ENCODE measurements at regions not wholly inside any gene's neighbourhood (a gene's known extent, or its start where the extent isn't known, plus 50 kb on each side); places are given as distances from the start of the nearest gene placed in this dataset.

DNA sequence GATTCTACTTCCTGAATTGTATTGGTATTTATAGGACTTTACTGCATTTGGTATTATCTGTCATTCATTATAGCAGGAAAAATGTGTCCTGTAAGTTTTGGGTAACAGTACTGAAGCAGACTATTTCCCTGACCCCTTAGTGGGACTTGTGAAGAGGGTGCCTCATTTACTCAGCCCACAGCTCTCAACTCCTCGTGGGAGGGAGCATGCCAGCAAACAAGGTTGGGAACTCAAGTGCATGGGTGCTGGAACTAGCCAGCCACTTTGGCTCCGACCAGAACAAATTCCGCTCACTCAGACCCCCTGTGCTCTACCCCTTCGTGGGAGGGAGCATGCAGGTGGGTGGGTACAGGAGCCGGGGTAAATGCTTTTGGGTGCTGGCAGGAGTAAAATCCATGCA is 1773.5 kb upstream of the WWC1 start:
- BruUV-seq (replicated peaks), result no TSS peak
- no peaks in the 10 kb centered on the region; a peak in 1 of 5 replicates for H3K27me3 ChIP-seq (ENCODE audit: control insufficient read depth in 1 of 2, insufficient read depth in 2 of 2, low read length in 2 of 2)
- H3K9ac ChIP-seq (ENCODE audit: insufficient read depth, low read depth, low read length), result no peak overlapping the region
- CTCF ChIA-PET (ENCODE audit: low intra/inter-chr PET ratio, low total read pairs), result no interaction called here
- peaks cover 94% of the 10 kb centered on the region for H3K9me3 ChIP-seq (ENCODE audit: low read length)
- no peak overlapping the region for H2AFZ ChIP-seq (ENCODE audit: low read length)
- H3K79me2 ChIP-seq (ENCODE audit: insufficient read depth, low read length), result no peaks in the 10 kb centered on the region
- no peak overlapping the region for H3K4me2 ChIP-seq (ENCODE audit: low read depth, low read length)
- no peak overlapping the region for H3K4me3 ChIP-seq (replicated peaks in 1 of 3; ENCODE audit: insufficient read depth in 1 of 3, low read depth in 2 of 3, low read length in 3 of 3)
- no peaks in the 10 kb centered on the region for H4K20me1 ChIP-seq (ENCODE audit: insufficient read depth, low read length)
- DNase-seq (ENCODE audit: low spot score), result no peak
- no peak for TF ChIP-seq ZNF30 (CRISPR knock-in tag; IDR thresholded peaks at IDR 0.05)
- TF ChIP-seq, protein P1, sequence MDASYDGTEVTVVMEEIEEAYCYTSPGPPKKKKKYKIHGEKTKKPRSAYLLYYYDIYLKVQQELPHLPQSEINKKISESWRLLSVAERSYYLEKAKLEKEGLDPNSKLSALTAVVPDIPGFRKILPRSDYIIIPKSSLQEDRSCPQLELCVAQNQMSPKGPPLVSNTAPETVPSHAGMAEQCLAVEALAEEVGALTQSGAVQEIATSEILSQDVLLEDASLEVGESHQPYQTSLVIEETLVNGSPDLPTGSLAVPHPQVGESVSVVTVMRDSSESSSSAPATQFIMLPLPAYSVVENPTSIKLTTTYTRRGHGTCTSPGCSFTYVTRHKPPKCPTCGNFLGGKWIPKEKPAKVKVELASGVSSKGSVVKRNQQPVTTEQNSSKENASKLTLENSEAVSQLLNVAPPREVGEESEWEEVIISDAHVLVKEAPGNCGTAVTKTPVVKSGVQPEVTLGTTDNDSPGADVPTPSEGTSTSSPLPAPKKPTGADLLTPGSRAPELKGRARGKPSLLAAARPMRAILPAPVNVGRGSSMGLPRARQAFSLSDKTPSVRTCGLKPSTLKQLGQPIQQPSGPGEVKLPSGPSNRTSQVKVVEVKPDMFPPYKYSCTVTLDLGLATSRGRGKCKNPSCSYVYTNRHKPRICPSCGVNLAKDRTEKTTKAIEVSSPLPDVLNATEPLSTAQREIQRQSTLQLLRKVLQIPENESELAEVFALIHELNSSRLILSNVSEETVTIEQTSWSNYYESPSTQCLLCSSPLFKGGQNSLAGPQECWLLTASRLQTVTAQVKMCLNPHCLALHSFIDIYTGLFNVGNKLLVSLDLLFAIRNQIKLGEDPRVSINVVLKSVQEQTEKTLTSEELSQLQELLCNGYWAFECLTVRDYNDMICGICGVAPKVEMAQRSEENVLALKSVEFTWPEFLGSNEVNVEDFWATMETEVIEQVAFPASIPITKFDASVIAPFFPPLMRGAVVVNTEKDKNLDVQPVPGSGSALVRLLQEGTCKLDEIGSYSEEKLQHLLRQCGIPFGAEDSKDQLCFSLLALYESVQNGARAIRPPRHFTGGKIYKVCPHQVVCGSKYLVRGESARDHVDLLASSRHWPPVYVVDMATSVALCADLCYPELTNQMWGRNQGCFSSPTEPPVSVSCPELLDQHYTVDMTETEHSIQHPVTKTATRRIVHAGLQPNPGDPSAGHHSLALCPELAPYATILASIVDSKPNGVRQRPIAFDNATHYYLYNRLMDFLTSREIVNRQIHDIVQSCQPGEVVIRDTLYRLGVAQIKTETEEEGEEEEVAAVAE (CRISPR knock-in tag; IDR thresholded peaks at IDR 0.05; ENCODE audit: borderline replicate concordance), result no peak
- TF ChIP-seq NFKB2 (CRISPR knock-in tag; IDR thresholded peaks at IDR 0.05; ENCODE audit: borderline replicate concordance), result no peak
- TF ChIP-seq, protein P2, sequence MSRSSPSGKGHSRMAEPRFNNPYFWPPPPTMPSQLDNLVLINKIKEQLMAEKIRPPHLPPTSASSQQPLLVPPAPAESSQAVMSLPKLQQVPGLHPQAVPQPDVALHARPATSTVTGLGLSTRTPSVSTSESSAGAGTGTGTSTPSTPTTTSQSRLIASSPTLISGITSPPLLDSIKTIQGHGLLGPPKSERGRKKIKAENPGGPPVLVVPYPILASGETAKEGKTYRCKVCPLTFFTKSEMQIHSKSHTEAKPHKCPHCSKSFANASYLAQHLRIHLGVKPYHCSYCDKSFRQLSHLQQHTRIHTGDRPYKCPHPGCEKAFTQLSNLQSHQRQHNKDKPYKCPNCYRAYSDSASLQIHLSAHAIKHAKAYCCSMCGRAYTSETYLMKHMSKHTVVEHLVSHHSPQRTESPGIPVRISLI (CRISPR knock-in tag; IDR thresholded peaks at IDR 0.05; ENCODE audit: borderline replicate concordance), result no peak
- no peak for TF ChIP-seq HNRNPLL (IDR thresholded peaks at IDR 0.05; ENCODE audit: low read depth, low read length, poor library complexity, severe bottlenecking)
- POLR2A ChIA-PET, result no interaction called here
- 13% methylated on average over 4 of the region's 5 CpGs for WGBS (ENCODE audit: low lambda C conversion rate)
- ATAC-seq, result no peak
- H3K27ac ChIP-seq (ENCODE audit: extremely low read length, insufficient read depth, low read length), result no peak overlapping the region
- H3K4me1 ChIP-seq (ENCODE audit: insufficient read depth, low read length), result no peaks in the 10 kb centered on the region
- intact Hi-C loops (cut with micrococcal nuclease; ENCODE audit: unreplicated experiment), result no loop called here
- H3K36me3 ChIP-seq (replicated peaks in 1 of 2; ENCODE audit: control insufficient read depth in 1 of 2, insufficient read depth in 2 of 2, low read length in 2 of 2), result no peaks in the 10 kb centered on the region
- FAIRE-seq, result no peak
- in situ Hi-C loops (cut with HindIII; ENCODE audit: extremely low pct_ligation_motif_present, low pct_unique_long_range_greater_than_20kb), result no loop called here
